GM12873 (cell line): ENCODE measurements at regions not wholly inside any gene's neighbourhood (a gene's known extent, or its start where the extent isn't known, plus 50 kb on each side); places are given as distances from the start of the nearest gene placed in this dataset.

Experiments used
- TF ChIP-seq, protein P1 (sequence below): IDR thresholded peaks from 2 replicates; pipeline ENCODE4 v1.5.1; 2012; ENCODE audit warnings: low read depth, mild to moderate bottlenecking, moderate library complexity, low read length, control low read depth; ENCODE audit not compliant: insufficient read depth; ENCODE audit errors: missing control alignments

DNA sequence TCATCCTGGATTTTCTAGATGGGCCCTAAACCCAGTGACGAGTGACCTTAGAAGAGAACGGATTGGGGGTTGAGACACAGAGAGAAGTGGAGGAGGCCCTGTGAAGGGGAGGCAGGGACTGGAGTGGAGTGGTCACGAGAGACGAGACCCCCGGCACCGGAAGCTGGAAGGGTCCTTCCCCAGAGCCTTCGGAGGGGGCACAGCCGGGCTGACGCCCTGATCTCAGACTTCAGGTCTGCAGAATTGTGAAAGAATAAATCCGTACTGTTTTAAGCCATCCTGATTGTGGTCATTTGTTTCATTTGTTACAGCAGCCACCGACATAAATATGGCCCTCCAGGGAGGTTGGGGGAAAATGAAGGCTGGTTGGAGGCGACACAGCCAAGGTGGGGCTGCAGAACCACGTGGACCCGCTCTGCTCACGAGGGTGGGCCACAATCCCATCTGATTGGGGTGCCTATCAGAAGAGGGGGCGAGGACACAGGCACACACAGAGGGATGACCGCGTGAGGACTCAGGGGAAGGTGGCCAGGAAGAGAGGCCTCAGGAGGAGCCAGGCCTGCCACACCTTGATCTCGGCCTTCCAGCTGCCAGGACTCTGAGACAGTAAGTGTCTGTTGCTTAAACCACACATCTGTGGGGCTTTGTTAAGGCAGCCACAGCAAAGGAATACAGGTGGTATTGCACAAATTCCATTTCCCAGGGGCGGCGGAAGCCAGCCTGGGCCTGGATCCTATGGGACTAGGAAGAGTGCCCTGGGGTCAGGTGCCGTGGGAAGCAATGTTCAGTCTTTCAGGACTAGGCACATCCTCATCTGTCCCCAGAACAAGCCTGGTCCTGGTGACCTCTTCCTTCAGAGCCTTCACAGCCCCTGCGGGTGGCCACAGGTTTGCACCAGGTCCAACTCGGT is 73.3 kb upstream of the SHANK2 start:
- TF ChIP-seq, protein P1, sequence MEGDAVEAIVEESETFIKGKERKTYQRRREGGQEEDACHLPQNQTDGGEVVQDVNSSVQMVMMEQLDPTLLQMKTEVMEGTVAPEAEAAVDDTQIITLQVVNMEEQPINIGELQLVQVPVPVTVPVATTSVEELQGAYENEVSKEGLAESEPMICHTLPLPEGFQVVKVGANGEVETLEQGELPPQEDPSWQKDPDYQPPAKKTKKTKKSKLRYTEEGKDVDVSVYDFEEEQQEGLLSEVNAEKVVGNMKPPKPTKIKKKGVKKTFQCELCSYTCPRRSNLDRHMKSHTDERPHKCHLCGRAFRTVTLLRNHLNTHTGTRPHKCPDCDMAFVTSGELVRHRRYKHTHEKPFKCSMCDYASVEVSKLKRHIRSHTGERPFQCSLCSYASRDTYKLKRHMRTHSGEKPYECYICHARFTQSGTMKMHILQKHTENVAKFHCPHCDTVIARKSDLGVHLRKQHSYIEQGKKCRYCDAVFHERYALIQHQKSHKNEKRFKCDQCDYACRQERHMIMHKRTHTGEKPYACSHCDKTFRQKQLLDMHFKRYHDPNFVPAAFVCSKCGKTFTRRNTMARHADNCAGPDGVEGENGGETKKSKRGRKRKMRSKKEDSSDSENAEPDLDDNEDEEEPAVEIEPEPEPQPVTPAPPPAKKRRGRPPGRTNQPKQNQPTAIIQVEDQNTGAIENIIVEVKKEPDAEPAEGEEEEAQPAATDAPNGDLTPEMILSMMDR: no peak

DNA sequence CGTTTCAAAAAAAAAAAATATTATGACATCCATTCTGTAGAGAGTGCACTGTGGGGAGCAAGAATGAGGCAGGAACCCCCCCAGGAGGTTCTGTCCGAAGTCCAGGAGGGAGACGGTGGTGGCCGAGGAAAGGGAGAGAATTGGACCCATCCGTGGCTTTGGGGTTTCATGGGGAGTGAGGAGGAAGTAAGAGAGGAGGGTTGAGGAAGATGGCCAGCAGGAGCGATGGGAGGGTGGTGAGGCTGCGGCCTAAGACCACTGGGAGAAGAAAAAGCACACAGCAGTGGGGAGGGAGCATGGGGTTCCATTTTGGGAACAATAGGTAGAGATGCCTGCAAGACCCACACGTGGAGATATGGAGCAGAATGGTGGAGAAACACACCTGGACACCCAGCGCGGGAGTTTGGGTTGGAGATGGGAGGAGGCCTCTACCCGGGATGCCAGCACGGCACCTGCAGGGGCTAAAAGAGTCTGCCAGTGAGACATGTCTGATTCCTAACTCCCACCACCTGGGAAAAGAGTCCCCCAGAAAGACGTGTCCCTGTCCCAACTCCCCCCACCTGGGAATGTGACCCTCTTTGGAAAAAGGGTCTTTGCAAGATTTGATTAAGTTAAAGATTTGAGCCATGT is 72.5 kb upstream of the SHANK2 start:
- TF ChIP-seq, protein P1: no peak

DNA sequence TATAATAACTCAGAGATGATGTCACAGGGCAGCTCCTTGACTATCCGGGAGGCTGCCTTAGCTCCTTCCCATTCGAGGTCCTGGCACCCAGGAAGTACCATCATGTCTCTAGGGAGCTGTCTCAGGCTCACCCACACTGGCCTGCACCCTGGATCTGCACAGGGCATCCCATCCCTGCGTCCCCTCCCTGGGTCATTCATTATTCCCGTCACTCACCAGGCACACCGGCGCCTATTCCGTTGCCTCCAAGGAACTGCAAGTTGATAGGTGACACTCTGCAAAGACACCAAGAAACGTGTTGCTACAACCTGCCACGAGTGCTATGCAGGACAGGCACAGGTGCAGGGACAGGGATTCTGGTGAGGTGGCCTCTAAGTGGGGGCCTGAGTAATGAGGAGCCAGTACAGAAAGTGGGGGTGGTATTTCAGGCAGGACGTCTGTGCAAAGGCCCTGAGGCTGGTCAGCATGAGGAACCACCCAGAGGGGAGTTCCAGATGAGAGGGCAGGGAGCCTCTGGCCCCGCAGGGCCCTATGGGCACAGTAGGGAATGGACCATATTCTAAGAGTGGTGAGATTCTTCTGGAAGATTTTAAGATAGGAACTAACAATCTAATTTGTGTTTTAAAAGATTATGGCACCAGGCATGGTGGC is 71.6 kb upstream of the SHANK2 start:
- TF ChIP-seq, protein P1: no peak

DNA sequence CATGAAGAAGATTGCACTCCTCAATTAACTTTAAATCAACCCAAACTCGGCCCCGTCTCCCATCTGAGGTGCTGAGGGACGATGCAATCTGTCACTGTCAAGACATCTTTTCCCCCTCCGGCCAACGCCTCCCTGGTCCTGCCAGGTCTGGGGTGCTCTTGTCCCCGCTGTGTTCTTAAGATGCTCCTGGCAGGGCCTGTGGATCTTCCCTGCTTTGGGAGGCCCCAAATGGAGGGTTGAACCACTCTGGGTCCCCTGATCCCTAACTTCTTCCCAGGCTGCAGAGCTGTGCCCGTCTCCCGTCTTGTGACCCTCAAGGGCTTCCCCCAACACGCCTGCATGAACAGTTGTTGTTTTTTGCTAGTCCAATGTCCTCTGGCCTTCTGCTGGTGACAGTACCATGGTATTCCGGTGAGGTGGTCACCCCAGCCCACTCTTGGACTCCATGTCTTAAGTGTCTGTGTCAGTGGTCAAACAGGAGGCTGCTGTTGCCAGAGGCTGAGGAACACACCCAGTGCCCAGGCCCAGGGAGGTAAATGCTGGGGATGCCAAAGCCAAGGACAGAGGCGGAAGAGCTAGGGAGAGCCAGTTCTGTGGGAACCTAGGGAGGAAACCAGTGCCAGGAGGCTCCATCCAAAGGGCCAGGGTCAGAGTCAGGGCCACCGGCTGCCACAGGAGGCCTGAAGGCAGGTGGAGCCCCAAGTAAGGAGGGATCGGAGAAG is 70.6 kb upstream of the SHANK2 start:
- TF ChIP-seq, protein P1: no peak

DNA sequence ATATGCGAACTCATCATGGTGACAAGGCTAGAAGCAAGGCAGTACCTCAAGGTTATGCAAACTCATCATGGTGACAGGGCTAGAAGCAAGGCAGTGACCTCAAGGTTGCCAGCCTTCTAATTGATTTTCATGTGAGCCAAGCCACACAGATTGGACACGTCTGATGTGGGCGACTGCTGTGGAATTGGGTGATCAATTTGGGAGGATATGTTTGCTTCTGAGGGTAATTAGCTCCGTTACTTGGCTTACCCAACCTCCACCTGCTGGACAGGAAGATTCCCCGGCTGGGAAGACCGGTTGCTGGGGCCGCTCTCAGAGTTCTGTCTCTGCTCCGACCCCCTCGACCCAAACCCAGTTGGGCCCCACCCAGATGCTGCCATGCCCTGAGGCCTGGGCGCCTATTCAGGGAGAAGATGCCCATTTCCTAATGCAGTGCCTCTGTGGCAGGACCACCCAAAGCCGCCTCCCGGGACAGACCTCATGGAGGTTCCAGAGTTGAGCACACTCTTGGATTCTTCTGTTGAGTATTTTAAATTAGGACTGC is 69.9 kb upstream of the SHANK2 start:
- TF ChIP-seq, protein P1: no peak

DNA sequence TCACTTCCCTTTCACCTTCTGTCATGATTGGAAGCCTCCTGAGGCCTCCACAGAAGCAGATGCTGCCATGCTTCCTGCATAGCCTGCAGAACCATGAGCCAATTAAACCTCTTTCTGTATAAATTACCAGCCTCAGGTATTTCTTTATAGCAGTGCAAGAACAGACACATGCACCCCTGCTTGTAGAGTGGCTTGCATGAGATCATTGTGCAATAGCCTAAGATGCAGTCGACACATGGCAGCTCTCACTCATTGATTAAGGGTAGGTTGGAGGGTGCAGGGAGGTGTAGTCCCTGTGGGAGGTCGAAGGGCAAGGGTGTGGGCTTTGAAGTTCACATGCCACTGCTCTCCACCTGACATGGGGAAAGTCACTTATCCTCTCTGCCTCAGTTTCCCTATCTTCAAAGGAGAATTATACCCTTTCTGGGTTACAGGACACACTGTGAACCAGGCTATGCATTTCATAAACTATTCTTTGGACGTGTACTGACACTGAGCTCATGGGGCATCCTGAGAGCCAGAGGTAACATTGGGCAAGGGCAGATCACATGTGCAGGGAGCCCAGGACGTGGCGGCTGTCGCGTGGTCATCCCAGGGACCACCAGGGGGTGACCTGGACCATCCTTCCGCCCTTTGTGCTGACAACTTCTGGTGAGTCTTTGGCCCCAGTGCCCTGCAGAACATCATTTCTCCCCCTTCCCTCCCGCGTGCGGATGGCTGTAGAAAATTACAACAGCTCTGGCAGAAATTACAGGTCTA is 69.2 kb upstream of the SHANK2 start:
- TF ChIP-seq, protein P1: no peak
